ENCODE measurements at regions not wholly inside any gene's neighbourhood (a gene's known extent, or its start where the extent isn't known, plus 50 kb on each side); places are given as distances from the start of the nearest gene placed in this dataset.

GRCh38 chr1:57832612-57833011 is 408.8 kb upstream of the DAB1 start:
- no peak for TF ChIP-seq CTCF (IDR thresholded peaks at IDR 0.05 in 4 of 5, conservative IDR thresholded peaks at IDR 0.05 in 1 of 5)
- no peak for TF ChIP-seq POLR2A (IDR thresholded peaks at IDR 0.05)
